ENCODE measurements at regions not wholly inside any gene's neighbourhood (a gene's known extent, or its start where the extent isn't known, plus 50 kb on each side); places are given as distances from the start of the nearest gene placed in this dataset.

GRCh38 chr1:230541306-230541705, 101.0 kb upstream of the COG2 start:
- TF ChIP-seq CTCF (conservative IDR thresholded peaks at IDR 0.05; ENCODE audit: low read depth, low read length) (no peak), RAD21 (IDR thresholded peaks at IDR 0.05; ENCODE audit: low read length) (no peak), USF2 (IDR thresholded peaks at IDR 0.05; ENCODE audit: low read depth, low read length) (no peak), POLR2A (IDR thresholded peaks at IDR 0.05; ENCODE audit: low read depth, low read length) (no peak), RFX5 (IDR thresholded peaks at IDR 0.05; ENCODE audit: low read depth, low read length) (no peak), ELK1 (IDR thresholded peaks at IDR 0.05; ENCODE audit: borderline replicate concordance, low read depth, low read length) (no peak), RCOR1 (IDR thresholded peaks at IDR 0.05; ENCODE audit: insufficient replicate concordance, low read length) (no peak), MXI1 (IDR thresholded peaks at IDR 0.05; ENCODE audit: borderline replicate concordance, low read depth, low read length) (no peak), SMC3 (IDR thresholded peaks at IDR 0.05; ENCODE audit: low read depth, low read length) (no peak)
